ENCODE measurements at regions not wholly inside any gene's neighbourhood (a gene's known extent, or its start where the extent isn't known, plus 50 kb on each side); places are given as distances from the start of the nearest gene placed in this dataset.

DNA sequence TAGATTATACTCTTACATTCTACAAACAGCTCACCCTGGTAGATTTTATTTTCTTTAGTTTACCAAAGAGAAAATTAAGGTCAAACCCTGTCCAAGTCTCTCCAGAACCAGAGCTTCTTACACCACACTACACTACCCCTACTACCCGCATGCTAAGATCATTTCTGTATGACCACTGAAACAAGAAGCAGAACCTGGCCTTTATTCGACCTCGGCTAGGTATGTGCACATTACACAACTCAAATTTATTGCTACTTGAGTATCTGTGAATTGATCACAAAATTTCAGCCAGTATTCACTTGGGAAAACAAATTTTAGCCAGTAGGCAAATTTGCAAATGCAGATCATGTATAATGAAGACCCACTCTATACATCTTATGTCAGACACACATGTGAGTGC, 2437.0 kb downstream of the PCDH9 start:
- Histone ChIP-seq H3K27me3 (ENCODE audit: control insufficient read depth, insufficient read depth, low read length) (no peaks in the 10 kb centered on the region), H3K27ac (no peak overlapping the region), H3K36me3 (ENCODE audit: control insufficient read depth, insufficient read depth, low read length) (no peaks in the 10 kb centered on the region), H3K4me1 (no peaks in the 10 kb centered on the region), H3K4me3 (ENCODE audit: low read depth, low read length) (no peak overlapping the region), H3K4me2 (ENCODE audit: low read length) (no peak overlapping the region), H2AFZ (no peak overlapping the region), H3K79me2 (no peaks in the 10 kb centered on the region), H3K9me3 (ENCODE audit: control insufficient read depth, low read length) (no peaks in the 10 kb centered on the region), H3K9ac (no peak overlapping the region)
- TF ChIP-seq, protein P1, sequence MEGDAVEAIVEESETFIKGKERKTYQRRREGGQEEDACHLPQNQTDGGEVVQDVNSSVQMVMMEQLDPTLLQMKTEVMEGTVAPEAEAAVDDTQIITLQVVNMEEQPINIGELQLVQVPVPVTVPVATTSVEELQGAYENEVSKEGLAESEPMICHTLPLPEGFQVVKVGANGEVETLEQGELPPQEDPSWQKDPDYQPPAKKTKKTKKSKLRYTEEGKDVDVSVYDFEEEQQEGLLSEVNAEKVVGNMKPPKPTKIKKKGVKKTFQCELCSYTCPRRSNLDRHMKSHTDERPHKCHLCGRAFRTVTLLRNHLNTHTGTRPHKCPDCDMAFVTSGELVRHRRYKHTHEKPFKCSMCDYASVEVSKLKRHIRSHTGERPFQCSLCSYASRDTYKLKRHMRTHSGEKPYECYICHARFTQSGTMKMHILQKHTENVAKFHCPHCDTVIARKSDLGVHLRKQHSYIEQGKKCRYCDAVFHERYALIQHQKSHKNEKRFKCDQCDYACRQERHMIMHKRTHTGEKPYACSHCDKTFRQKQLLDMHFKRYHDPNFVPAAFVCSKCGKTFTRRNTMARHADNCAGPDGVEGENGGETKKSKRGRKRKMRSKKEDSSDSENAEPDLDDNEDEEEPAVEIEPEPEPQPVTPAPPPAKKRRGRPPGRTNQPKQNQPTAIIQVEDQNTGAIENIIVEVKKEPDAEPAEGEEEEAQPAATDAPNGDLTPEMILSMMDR (IDR thresholded peaks at IDR 0.05) = no peak

- H2AFZ ChIP-seq = no peak overlapping the region
- no peaks in the 10 kb centered on the region for H3K27me3 ChIP-seq (ENCODE audit: control insufficient read depth, insufficient read depth, low read length)
- no peaks in the 10 kb centered on the region for H3K9me3 ChIP-seq (ENCODE audit: control insufficient read depth, low read length)
- no peaks in the 10 kb centered on the region for H3K4me1 ChIP-seq
- no peaks in the 10 kb centered on the region for H3K36me3 ChIP-seq (ENCODE audit: control insufficient read depth, insufficient read depth, low read length)
- no peak overlapping the region for H3K4me3 ChIP-seq (ENCODE audit: low read depth, low read length)
- TF ChIP-seq, protein P1 (IDR thresholded peaks at IDR 0.05) = no peak
- H3K79me2 ChIP-seq = no peaks in the 10 kb centered on the region
- no peak overlapping the region for H3K4me2 ChIP-seq (ENCODE audit: low read length)
- no peak overlapping the region for H3K27ac ChIP-seq
- no peak overlapping the region for H3K9ac ChIP-seq
Observed at GRCh38 chr13:64791373-64791772, 2438.8 kb downstream of the PCDH9 start.

DNA sequence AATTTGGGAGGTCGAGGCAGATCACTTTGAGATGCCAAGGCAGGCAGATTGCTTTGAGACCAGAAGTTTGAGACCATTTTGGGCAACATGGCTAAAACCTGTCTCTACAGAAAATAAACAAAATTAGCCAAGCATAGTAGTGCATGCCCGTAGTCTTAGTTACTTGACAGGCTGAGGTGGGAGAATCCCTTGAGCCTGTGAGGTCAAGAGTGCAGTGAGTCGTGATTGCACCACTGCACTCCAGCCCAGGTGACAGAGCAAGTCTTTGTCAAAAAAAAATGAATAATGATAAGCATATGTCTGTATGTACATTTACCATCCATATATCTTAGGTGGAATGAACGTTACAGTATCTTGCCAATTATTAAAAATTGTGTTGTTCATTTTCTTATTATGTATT, 2447.7 kb downstream of the PCDH9 start:
- H3K4me2 ChIP-seq (ENCODE audit: low read length) = no peak overlapping the region
- H2AFZ ChIP-seq = no peak overlapping the region
- TF ChIP-seq, protein P1 (IDR thresholded peaks at IDR 0.05) = no peak
- no peaks in the 10 kb centered on the region for H3K36me3 ChIP-seq (ENCODE audit: control insufficient read depth, insufficient read depth, low read length)
- no peaks in the 10 kb centered on the region for H3K4me1 ChIP-seq
- no peak overlapping the region for H3K9ac ChIP-seq
- H3K4me3 ChIP-seq (ENCODE audit: low read depth, low read length) = no peak overlapping the region
- H3K9me3 ChIP-seq (ENCODE audit: control insufficient read depth, low read length) = no peaks in the 10 kb centered on the region
- no peak overlapping the region for H3K27ac ChIP-seq
- H3K27me3 ChIP-seq (ENCODE audit: control insufficient read depth, insufficient read depth, low read length) = no peaks in the 10 kb centered on the region
- no peaks in the 10 kb centered on the region for H3K79me2 ChIP-seq

GRCh38 chr13:64778002-64778401, 2452.1 kb downstream of the PCDH9 start:
- no peak overlapping the region for H3K9ac ChIP-seq
- no peaks in the 10 kb centered on the region for H3K27me3 ChIP-seq (ENCODE audit: control insufficient read depth, insufficient read depth, low read length)
- no peaks in the 10 kb centered on the region for H3K4me1 ChIP-seq
- H3K4me2 ChIP-seq (ENCODE audit: low read length) = no peak overlapping the region
- no peaks in the 10 kb centered on the region for H3K36me3 ChIP-seq (ENCODE audit: control insufficient read depth, insufficient read depth, low read length)
- no peak overlapping the region for H3K4me3 ChIP-seq (ENCODE audit: low read depth, low read length)
- H3K79me2 ChIP-seq = no peaks in the 10 kb centered on the region
- no peak overlapping the region for H3K27ac ChIP-seq
- no peak overlapping the region for H2AFZ ChIP-seq
- no peaks in the 10 kb centered on the region for H3K9me3 ChIP-seq (ENCODE audit: control insufficient read depth, low read length)
- TF ChIP-seq, protein P1 (IDR thresholded peaks at IDR 0.05) = no peak

- TF ChIP-seq, protein P1 (IDR thresholded peaks at IDR 0.05) = no peak
Observed at GRCh38 chr13:64774915-64775314, 2455.2 kb downstream of the PCDH9 start.

More at GRCh38 chr13:64774915-64775314, 2455.2 kb downstream of the PCDH9 start:
- no peak overlapping the region for H3K9ac ChIP-seq
- H3K27ac ChIP-seq = no peak overlapping the region
- no peak overlapping the region for H2AFZ ChIP-seq
- no peaks in the 10 kb centered on the region for H3K27me3 ChIP-seq (ENCODE audit: control insufficient read depth, insufficient read depth, low read length)
- H3K9me3 ChIP-seq (ENCODE audit: control insufficient read depth, low read length) = no peaks in the 10 kb centered on the region
- H3K4me3 ChIP-seq (ENCODE audit: low read depth, low read length) = no peak overlapping the region
- no peak overlapping the region for H3K4me2 ChIP-seq (ENCODE audit: low read length)
- H3K79me2 ChIP-seq = no peaks in the 10 kb centered on the region
- H3K4me1 ChIP-seq = no peaks in the 10 kb centered on the region
- no peaks in the 10 kb centered on the region for H3K36me3 ChIP-seq (ENCODE audit: control insufficient read depth, insufficient read depth, low read length)

All from parathyroid adenoma (tissue), 2 donors.